ENCODE measurements at regions not wholly inside any gene's neighbourhood (a gene's known extent, or its start where the extent isn't known, plus 50 kb on each side); places are given as distances from the start of the nearest gene placed in this dataset.

DNA sequence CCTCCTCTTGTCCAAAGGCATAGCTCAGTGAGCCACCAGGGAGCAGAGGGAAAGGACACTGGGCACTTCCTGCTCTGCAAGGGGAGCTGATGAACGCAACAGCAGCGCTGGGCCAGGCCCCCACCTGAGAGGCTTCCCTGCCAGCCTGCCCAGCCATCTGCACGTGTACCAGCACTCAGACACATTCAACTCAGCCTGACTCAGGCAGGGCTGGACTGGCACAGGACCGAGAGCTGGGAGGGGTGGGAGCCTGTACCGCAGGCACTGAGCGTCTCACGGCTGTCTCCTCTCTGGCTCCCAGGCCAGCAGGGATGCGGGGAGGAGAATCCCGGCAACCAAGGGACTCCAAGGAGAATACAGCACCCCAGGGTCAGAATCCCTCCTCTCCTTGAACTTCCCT is 411.8 kb downstream of the CTTN start:
- no peak for DNase-seq

GRCh38 chr11:70810681-70811080 is 412.4 kb downstream of the CTTN start:
- no peak for DNase-seq

GRCh38 chr11:70811483-70811882 is 413.2 kb downstream of the CTTN start:
- no peak for DNase-seq

DNA sequence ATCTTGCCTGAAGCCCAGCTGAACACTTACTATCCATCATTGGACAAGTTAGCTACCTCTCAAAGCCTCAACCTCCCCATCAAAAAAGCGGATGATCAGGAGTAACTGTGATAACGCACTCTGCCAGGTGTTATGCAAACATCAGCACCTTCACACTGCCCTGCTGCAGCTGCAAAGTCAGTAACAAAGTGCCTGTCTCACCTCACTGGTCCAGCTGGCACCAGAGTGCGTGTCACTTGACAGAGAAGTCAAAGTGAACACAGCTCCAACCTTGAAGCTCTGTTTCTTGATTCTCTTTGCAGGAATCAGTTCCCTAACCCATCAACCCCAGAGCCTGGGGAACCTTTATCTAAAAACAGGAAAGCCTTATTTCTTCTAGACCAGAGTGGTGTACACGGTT is 413.6 kb downstream of the CTTN start:
- no peak for DNase-seq

DNA sequence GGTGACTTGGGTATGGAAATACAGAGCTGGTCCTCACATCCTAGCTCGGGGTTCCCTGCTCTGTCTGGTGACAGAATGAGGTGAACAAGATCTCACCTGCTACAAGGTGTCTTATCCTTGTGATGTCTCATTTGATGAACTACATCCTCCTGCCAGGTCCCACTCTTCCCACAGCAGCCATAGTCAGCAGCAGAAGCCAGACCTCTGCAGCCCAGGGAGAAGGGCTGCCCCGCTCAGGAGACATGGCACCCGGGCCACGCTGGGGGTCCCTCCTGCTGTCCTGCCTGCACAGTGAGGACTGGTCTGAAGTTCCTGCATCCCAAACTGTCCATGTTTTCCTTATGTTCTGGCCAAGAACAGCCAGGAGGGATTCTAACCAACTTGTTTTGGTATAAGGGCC is 414.1 kb downstream of the CTTN start:
- no peak for DNase-seq

DNA sequence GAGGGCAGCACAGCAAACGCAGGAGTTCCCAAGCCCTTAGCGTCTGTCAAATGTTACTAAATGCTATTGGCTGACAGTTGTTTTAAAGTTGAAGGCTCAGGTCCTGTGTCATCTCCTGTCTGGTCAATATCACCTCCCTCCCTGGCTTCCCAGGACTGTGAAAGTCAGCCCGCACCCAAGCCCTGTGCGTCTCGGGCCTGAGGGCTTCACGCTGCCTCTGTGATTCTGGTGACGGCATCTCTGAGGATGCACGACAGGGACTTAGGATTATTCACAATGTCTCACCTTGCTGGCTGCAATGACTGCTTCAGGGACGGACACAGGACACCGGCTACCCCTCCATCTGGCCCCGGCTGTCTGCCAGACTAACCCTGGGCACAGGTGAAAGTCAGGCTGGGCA is 415.3 kb downstream of the CTTN start:
- no peak for DNase-seq

DNA sequence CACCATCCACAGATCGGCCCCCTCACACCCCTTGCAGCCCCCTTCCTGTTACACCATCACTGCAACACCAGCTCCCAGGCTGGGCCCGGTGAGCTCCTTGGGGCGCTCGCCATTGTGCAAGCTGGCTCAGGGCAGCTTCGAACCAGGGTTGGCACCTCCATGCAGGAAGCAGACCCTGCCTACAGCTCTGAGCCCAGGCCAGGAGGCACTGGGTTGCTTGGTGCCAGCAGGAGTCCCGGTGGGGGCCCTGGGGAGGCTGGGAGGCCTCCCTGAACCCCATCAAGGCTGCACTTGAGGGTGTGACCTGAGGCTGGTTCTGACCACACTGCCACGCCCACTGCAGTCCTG is 417.1 kb downstream of the CTTN start:
- no peak for DNase-seq

DNA sequence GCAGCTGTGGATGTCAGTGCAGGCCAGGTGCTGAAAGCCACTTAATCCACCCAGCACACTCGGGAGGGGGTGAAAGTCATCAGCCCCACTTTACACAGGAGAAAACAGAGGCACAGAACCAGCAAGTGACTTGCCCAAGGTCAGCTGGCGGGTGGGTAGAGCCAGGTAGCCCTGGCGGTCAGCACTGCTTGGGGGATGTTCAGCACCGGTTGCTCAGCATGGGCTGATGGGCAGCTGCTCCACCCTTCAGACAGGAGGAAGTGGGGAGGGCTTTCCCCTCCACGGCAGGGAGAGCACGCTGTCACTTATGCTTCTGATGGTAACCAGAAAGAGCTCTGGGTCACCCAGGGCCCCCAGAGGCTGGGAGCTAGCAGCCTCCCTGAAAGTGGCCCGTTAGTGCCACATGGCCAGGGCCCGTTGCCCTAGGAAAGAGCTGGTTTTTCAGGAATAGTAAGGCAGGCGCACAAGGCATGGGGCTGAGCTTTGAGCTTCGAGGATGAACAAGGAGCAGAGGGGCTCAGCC is 417.9 kb downstream of the CTTN start:
- no peak for DNase-seq

DNA sequence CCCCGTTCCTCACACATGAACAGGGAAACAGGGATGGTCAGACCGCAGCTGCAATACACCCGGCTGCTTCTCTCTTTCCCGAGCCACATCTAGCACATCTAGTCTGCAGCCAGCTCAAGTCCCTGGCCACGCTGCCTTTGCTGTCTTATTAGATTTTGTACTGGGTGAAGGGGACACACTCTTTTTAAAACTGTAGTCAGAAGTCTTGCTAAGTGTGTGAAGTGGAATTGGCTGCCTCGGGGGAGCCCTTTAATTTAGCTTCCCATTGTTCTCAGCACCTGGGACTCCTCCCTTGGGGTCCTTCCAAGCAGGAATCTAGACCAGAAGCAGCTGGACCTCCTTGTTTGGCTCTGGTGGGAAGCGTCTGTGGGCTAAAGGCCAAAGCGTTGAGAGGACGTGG is 420.0 kb downstream of the CTTN start:
- no peak for DNase-seq

GRCh38 chr11:70819022-70819421 is 420.7 kb downstream of the CTTN start:
- no peak for DNase-seq

DNA sequence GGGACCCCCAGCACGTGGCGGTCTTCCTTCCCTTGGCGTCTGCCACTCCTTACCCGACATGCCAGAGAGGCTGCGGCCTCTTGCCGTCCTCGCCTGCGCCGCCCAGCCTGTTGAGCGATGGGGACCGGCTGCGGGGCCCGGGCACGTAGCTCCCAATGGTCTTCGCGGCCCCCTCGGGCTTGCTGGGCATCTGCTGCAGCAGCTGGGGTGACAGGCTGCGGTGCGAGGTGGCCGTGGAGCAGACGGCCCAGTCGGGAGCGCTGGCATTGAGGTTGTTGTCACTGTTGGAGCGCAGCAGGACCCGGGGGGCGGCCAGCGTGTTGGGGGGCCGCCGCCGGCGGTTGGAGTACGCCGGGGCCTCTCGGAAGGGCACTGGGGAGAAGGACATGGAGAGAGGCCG is 422.0 kb downstream of the CTTN start:
- no peak for DNase-seq

DNA sequence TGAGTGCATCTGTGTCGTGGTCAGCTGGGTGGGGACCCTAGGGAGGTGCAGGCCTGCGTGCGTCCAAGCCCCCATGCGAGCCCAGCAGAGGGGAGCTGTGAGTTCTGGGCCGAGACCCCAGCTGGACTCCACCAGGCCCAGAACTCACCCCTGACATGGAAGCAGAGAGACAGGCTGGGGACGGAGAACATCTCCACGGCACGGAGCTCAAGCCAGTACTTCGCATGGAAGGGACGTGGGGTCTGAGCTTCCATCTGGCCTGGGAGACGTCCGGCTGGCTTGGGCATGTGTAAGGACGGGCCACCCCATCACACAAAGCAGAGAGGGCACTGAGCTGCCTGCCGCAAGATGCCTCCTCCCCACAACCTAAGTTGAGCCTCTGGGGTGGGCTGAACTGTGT is 422.4 kb downstream of the CTTN start:
- DNase-seq = no peak

DNA sequence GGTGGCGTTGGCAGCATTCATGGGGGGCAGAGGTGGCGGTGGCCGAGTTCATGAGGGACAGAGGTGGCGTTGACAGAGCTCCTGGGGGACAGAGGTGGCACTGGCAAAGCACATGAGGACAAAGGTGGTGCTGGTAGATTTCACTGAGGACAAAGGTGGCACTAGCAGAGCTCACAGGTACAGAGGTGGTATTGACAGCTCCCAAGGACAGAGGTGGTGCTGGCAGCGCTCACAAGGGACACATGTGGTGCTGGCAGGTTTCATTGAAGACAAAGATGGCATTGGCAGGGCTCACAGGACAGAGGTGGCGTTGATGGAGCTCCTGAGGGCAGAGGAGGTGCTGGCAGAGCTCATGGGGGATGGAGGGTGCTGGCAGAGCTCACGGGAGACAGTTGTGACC is 425.4 kb downstream of the CTTN start:
- no peak for DNase-seq

DNA sequence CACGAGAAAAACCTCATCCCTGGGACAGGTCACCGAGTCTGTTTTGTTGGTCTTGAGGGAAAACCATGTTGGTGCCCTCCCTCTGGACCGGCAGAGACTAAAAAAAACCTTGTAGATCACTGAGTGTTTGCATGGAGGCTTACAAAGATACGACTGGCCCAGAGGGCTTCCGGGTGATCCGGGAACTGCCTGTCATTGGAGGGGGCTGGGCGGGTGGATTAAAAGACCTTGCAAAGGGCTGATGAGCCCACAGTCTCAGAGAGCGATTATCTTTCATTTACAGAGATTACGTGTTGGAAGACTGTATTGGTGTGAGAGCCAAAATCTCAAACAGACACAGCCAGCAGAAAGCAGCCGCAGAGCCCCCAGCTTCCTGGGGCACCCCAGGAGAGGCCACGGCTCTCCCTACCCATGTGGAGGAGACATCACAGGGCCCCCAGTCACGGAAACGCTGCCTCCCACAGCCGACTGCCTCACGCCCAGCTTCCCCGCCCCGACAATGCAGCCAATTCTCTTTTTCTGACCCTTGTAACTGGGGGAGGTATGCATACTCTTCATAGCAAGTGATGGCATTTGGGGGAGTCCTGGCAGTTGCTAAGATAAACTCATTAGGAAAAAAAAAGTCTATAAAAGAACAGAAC is 426.4 kb downstream of the CTTN start:
- DNase-seq = no peak

- DNase-seq = no peak
Observed at GRCh38 chr11:70825893-70826540, 426.4 kb downstream of the SHANK2 start.

DNA sequence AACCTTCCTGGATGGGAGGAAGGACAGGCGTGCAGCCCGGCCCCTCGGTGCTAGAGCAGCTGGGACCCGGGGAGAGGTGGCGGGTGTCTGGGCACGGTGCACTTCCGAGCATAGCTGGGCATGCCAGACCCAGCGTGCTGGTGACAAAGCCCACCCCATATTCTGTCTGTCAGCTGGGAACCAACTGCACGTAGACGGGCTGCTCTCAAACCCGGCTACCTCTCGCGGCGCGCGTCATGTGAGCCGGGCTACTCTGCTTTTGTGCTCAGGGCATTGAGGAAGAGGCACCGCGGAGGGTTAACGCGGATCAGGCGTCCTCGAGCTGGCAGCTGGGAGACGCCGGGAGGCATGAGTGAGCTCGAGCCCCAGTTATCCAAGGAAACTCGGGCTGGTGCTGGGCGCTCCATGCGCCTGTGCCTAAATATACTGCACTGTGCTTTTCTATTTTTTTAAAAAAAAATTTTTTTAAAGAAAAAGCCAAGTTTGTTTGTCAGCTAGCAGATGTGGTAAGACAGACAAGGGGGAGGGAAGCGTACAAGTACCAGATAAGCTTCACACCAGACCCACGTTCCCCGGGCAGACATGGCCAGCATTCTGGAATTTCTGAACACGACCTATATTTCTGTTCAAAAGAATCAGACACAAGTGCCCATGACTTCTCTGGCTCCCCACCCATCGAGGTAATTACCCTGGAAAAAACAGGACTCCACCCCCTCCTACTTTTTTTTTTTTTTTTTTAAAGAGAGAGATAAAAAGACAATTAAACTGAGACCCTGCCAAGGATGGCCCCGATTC is 425.6 kb downstream of the SHANK2 start:
- no peak for DNase-seq

- no peak for DNase-seq
Observed at GRCh38 chr11:70828593-70829082, 423.7 kb downstream of the SHANK2 start.

- DNase-seq = no peak
Observed at GRCh38 chr11:70829134-70829885, 423.1 kb downstream of the SHANK2 start.

GRCh38 chr11:70829886-70830272 is 422.5 kb downstream of the SHANK2 start:
- DNase-seq = no peak

DNA sequence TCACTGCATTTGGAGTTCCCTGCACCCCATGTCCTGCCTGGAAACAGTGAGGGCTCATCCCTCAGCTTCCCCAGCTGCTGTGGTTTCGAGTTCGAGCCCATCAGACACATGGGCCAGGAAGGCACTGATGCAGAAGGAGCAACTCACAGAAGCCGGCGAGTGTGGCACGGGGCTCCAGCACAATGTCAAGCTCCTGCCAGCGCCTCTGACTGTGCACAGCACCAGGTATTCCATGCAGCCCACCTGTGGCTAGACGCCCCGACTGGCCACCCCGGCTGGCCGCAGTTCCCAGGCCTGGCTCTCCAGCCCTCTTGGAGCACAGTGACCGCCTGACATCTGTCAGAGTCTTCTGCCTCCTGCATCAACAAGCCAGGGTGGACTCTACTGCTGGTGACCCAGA is 419.4 kb downstream of the SHANK2 start:
- DNase-seq = no peak

- DNase-seq = no peak
Observed at GRCh38 chr11:70833554-70833953, 418.8 kb downstream of the SHANK2 start.

GRCh38 chr11:70834277-70834940 is 418.0 kb downstream of the SHANK2 start:
- no peak for DNase-seq
